ENCODE measurements at regions not wholly inside any gene's neighbourhood (a gene's known extent, or its start where the extent isn't known, plus 50 kb on each side); places are given as distances from the start of the nearest gene placed in this dataset.

DNA sequence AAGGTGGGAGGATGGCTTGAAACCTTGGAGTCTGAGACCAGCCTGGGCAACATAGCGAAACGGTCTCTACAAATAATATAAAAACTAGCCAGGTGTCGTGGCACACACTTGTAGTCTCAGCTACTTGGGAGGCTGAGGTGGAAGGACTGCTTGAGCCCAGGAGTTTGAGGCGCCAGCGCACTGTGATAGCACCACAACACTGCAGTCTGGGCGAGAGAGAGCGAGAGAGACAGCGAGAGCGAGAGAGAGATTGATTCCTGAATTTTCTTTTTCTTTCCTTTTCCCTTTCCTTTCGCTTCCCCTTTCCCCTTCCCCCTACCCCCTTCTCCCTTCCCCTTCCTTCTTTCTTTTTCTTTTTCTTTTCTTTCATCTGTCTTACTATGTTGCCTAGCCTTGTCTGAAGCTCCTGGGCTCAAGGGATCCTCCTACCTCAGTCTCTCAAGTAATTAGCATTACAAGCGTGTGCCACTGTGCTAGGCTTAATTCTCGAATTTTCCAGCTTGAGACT lies 162.4 kb upstream of the ZBED5 start:
- TF ChIP-seq EZH2 (IDR thresholded peaks at IDR 0.05; ENCODE audit: insufficient read depth, poor library complexity, severe bottlenecking): no peak
- no peak for TF ChIP-seq EZH2phosphoT487 (IDR thresholded peaks at IDR 0.05; ENCODE audit: insufficient read depth, low read depth)

All from GM23248 (cell line).